Retinal pigment epithelial cell (primary cell): ENCODE measurements at regions not wholly inside any gene's neighbourhood (a gene's known extent, or its start where the extent isn't known, plus 50 kb on each side); places are given as distances from the start of the nearest gene placed in this dataset.

Source experiments
- DNase-seq: peaks from one replicate; pipeline ENCODE4 v3.0.0-alpha.2; 2010; ENCODE audit warnings: low read depth
- H3K4me3 ChIP-seq: 2 replicates; pipeline ENCODE4 v1.5.1; 2011; ENCODE audit warnings: mild to moderate bottlenecking, low read length, control low read depth, moderate library complexity
- CTCF ChIP-seq: conservative IDR thresholded peaks from 2 replicates; pipeline ENCODE4 v1.5.1; 2011; ENCODE audit warnings: low read depth, low read length, control low read depth, inconsistent platforms

- no peak overlapping the region for H3K4me3 ChIP-seq
- TF ChIP-seq CTCF, result no peak
- DNase-seq, result no peak
Measured at GRCh38 chr10:29081951-29082685, 206.8 kb upstream of the LYZL1 start.

GRCh38 chr10:29083096-29083495, 205.8 kb upstream of the LYZL1 start:
- TF ChIP-seq CTCF, result no peak
- H3K4me3 ChIP-seq, result no peak overlapping the region
- DNase-seq, result no peak

- TF ChIP-seq CTCF, result no peak
- DNase-seq, result no peak
- no peak overlapping the region for H3K4me3 ChIP-seq
Measured at GRCh38 chr10:29084681-29085307, 204.1 kb upstream of the LYZL1 start.

- no peak for TF ChIP-seq CTCF
- H3K4me3 ChIP-seq, result no peak overlapping the region
- DNase-seq, result no peak
Measured at GRCh38 chr10:29089091-29089490, 199.8 kb upstream of the LYZL1 start.

- H3K4me3 ChIP-seq, result no peak overlapping the region
- no peak for DNase-seq
- no peak for TF ChIP-seq CTCF
Measured at GRCh38 chr10:29096303-29096824, 192.5 kb upstream of the LYZL1 start.

- no peak overlapping the region for H3K4me3 ChIP-seq
- no peak for DNase-seq
- TF ChIP-seq CTCF, result no peak
Measured at GRCh38 chr10:29098423-29098822, 190.4 kb upstream of the LYZL1 start.

GRCh38 chr10:29099001-29099400, 189.9 kb upstream of the LYZL1 start:
- DNase-seq, result no peak
- TF ChIP-seq CTCF, result no peak
- no peak overlapping the region for H3K4me3 ChIP-seq
